HG03469 (cell line): ENCODE measurements at regions not wholly inside any gene's neighbourhood (a gene's known extent, or its start where the extent isn't known, plus 50 kb on each side); places are given as distances from the start of the nearest gene placed in this dataset.

Experiments used
- ATAC-seq: cut with Tn5 transposase; IDR thresholded peaks from one replicate; pipeline ENCODE4 v1.9.1; 2021; ENCODE audit warnings: mild to moderate bottlenecking, moderate library complexity, moderate number of reproducible peaks; ENCODE audit not compliant: unreplicated experiment

DNA sequence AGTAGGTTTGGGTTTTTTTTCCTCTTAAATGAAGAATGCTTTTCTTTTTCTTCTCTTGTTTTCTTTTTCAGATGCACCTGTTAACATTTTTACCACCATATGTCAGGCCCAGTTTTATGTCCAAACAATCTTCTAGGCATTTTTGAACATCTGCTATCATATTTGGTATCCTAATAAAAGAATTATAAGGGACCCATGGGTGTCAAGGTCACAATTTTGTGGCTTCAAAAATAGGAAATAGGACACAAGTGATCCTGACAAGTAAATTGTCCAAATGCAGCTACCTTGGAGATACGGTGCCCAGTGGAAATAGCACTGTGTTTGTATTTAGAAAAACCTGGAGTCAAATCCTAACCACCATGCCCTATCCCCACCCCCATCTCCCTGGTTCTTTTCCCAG is 270.3 kb downstream of the MZT1 start:
- ATAC-seq = no peak

DNA sequence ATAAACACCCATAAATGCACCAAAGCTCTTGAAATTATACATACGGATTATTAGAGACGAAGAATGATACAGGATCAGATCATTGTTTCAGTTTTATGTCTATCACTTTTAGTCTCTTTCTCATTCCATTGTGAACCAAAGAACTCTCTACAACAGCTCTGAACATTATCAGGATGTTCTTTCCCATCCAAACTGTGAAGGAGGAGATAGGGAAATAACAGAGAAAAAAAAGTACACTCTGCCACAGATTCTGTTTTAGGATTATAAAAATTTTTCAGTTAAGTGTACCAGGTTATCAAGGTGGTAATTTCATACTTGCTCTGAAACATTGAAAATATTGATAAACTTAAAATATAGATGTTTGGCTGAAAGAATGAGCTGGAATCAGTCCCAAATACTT is 270.9 kb downstream of the MZT1 start:
- ATAC-seq = no peak

DNA sequence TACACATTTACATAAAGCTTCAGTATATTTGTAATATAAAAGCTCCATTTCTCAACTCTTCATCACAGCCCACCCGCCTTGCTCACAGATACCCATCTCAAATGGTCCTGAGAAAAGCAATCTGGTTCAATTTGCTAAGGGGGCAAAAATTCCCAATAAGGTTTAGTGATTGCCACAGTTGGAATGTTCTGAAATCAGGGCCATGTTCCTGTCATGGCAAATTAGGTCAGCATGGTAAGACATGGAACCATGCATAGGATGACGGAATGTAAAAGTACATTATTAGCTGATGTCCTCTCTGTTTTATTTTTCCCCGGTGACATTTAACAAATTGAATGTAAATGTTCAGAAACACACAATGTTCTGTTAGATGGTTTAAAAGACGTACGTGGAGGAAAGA is 274.3 kb downstream of the MZT1 start:
- ATAC-seq = no peak

DNA sequence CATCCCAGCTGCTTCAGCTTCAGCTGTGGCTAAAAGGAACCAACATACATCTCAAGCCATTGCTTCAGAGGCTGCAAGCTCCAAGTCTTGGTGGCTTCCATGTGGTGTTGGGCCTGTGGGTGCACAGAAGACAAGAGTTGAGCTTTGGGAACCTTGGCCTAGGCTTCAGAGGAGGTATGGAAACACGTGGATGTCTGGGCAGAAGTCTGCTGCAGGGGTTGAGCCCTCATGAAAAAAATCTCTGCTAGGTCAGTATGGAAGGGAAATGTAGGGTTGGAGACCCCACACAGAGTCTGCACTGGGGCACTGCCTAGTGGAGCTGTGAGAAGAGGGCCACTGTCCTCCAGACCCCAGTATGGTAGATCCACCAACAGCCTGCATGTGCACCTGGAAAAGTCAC is 279.3 kb downstream of the MZT1 start:
- no peak for ATAC-seq

DNA sequence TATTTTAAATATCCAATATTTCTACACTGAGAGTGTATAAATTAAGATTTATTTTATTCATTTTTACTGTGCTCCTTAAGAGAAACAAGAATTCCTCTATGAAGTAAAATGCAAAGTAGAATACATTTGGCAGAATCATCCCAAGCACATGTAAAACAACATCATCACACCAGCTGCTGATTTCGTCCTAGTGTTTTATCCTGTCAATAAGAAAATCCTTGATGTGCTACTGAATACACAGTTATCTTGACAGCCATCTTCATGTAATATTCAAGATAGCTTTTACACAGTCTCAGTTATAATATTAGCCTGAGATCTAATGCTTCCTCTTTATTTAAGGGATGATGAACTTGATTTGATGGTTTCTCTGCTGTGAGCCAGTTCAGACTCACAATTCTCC is 282.4 kb downstream of the MZT1 start:
- no peak for ATAC-seq

DNA sequence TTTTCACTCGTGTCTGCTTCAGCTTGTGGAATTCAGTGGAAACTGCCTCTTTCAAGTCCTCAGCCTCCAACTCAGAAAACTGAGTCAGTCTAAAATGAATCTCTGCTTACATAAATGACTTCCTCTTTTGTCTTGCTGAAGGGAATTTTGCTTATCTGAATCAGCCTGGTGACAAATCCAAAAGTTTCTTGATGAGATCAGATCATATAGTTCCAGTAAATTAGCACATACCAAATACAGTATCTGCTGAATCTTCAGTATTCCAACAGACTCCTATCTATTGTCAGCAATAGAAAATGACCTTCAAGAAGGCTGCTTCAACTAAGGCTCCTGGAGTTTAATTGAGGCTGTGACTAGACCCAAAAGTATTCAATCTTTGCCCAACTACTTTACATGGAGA is 290.0 kb downstream of the MZT1 start:
- ATAC-seq = no peak

DNA sequence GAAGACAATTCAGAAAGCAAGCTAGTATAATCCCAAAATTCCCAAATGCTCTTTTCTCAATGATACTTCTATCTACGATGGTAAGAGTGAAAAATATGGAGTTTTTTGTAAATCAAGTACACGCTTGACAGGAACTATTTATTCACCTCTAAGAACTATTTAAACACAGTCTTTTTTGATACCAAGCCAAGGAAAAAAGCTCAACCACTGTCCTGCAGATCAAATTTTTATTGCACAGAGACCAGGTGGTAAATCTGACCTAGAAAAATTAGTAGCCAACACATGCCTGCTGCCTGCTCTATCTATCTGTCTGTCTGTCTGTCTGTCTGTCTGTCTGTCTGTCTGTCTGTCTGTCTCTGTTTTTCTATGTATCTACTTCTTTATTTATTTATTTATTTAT is 292.2 kb downstream of the MZT1 start:
- no peak for ATAC-seq

DNA sequence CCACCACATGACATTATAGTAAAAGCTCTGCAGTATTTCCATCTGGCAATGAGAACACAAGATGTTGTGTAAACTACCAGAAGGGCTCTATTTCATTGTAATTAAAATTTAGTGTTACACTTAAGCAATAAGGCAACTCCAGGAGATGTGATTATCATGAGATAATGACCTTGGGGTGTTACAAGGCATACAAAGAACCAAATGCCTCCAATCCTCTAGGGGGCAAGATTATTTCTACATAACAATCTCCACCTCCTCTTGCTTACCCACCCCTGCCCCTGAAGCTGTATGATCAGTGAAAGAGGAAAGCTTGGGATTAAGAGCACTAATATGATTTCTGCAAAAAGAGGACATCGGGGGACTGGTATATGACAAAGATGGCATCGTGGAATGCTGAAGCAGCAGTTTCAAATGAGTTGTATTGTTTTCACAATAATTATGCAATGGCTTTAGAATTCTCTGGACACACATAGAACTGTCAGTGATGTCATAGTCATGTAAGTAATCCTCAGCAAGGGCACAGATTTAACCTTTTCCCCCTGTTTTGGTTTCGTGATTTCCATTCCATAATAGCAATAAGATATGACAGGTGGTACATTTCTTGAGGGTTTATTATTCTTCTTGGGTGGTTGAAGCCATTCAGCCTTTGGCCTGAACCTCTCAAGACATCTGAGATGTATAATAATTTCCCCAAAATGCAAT is 295.3 kb downstream of the MZT1 start:
- ATAC-seq = no peak

DNA sequence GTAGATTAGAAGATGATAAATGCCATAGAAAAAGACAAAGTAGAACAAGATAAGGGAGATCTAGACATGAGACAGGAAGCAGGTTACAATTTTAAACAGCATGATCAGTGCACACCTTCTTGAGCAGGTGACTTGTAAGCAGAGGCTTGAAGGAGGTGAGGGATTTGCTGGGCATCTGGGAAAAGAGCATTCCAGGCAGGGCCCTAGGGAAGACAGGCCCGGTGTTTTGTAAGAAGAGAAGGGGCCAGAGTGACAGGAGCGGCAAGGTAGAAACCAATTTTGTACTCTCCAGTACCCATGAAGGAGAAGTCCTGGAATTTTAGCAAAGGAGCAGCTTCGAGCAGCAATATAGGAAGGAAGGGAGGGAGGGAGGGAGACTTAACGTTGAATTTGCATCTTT is 296.5 kb downstream of the MZT1 start:
- no peak for ATAC-seq

DNA sequence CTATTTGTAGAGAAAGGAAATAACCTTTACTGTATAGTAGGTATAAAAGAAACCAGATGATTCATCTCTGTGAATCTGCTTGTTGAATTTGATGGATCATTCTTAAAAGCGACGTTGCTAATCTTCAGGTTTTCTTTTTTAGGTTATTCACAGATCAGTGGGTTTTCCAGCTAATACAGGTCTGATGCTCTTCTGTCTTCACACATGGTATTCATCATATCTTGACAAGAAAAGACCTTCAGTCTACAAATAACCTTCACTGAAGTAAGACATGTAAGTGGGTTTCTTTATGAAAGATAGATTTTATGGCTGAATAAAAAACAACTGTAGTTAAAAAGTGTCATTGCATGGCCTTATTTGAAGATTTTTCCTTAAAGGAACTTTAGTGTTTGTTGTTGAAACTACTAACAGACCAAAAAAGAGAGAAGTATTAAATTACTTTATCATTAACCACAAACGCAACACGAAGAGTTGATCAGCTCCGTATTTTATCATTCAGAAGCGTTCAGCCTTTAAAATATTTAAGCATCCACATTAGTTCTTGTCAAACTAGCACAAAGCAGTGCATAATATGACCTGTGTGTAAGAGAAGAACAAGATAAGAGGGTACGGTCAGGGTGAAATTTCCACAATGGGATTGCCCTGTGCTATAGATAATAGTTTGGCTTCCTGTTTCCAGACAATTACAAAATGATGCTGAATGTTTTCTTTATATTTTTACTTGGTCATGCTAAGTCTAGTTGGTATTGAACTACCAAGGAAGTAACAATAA is 299.5 kb downstream of the MZT1 start:
- ATAC-seq = no peak

DNA sequence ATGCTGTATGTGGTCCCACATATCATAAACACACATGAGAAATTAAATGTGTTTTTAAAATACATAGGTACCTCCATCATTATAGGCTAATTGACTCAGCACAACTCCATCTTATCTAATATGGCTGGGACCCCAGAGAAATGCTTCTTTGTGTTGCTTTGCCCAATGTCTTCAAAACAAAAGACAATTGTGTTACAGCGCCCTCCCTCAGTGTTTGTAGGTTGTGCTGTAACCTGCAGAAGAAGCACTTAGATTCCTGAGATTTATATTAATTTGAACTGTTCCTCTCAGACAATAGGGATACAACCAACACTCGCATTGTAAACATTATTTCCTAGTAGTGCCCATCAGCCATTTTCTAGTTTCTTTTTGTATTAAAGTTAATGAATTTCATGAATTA is 303.4 kb downstream of the MZT1 start:
- ATAC-seq = no peak

DNA sequence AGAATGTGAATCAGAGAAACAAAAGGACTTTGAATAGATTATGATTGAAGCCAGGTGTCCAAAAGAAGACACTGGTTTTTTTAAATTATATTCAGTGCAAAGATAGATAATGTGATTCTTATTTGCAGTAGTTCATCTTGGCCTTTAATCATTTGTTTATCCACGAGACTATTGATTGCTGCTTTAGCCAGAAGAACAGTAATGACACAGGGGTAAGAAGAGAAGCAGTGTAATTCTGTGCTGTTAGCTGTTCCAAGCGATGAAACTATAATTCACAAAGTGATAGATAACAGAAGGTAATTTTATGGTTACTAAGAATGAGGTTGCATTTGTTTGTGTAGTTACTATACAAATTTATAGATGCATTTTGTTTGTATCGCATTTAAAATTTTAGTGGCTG is 311.6 kb downstream of the MZT1 start:
- ATAC-seq = no peak

DNA sequence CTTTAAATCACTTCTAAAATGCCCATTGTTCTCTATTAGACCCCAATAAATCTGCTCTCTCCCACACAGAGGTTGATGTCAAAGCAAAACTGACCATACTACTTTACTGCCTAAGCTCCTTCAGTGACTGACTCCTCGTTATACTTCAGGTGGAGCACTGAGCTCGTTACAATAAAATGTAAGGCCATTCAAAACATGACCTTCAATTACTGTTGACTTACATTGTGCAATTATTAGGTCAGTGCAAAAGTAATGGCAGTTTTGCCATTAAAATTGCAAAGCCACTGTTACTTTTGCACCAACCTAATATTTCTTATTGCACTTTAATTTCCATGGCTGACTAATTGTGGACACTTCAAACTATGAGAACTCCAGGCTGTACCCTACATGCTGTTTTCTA is 314.9 kb downstream of the MZT1 start:
- ATAC-seq = no peak

DNA sequence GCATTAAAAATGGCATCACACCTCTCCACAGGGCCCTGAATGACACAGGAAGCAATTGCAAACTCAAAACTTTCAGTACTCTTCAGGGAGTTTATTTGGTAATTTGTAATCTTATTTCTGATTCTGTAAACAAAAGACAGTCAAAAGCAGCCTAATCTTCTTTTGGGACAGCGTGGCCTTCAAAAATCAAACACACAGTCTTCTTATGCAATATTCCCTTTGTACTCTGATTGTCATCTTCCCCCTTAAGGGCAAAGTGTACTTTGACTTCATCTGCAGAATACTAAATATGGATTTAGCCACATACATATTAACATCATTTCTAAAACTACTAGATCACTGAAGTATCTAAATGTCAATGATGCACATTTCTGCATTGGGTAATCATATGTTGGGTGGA is 322.0 kb downstream of the MZT1 start:
- no peak for ATAC-seq

DNA sequence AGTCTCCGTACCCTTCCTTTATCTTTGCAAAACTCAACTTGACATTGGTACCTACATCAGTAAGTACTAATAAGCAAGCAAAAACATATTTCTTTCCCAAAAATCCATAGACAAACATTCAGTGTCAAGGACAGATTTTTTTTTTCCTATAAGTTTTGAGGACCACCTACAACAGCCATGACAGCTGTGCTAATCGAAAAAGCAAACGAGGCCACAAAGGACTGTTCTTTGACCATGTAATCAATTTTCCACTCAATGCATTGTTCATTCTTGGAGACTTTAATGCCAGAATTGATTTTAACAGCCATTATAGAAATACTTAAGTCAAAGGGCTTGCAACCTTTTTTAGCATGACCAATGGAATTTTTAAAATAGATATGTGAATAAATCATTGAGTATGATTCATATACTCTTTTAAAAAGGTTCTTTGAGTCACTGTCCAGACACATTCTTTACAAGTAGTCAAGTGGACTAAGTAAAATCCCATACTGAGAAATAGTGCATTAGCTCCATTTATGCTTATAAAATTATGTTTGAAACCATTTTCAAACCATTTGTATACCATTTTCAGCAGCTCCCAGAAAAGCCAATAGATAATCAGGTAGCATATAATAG is 323.9 kb downstream of the MZT1 start:
- no peak for ATAC-seq

DNA sequence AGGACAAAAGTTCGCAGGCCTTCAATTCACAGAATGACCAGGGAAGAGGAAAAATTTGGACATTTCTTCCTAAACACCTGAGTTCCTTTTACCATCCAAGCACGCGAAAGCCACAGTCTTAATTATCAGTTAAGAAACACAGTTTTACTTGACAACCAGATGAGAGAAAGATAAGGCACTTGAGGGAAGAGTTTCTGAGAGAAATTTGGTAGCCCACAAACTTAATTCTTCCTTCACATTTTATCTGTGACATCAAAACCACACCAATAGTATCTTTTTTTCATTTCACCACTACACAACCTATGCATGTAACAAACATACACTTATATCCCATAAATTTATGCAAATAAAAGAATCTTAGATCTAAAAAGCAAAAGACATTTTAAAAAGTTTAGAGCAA is 326.6 kb downstream of the MZT1 start:
- ATAC-seq = no peak

DNA sequence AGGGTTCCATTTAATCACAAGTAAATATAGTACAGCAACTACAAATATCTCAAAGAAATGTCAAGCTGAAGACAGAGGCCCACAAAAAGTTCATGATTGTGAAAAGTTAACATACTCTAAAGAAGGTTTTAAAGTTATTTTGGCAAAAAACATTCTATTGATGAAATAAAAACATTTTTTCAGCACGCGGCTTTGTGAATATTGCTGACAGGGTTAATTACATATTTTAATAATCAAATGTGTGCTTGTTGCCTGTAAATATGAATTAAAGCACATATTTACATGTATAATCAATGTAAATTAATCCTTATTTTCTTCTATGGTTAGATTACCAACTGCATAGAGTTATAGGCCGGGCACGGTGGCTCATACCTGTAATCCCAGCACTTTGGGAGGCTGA is 328.1 kb downstream of the MZT1 start:
- no peak for ATAC-seq

DNA sequence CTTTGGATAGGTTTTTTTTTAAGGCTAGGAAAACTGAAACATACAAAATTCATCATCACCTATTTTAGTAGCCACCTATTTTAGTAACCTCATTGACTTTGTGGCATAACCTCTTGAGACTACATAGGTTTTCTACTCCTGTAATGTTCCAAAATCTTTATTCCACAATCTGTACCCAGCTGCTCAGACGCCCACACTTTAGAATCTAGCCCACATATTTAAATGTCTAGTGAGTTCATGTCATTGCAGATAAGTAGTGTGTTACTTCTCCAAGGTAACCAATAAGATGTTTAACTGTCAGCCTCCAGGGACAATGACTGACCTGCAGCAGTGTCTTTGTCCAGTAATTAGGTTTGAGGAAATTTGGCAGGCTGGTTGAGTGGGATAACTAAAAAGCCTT is 330.2 kb downstream of the MZT1 start:
- no peak for ATAC-seq

DNA sequence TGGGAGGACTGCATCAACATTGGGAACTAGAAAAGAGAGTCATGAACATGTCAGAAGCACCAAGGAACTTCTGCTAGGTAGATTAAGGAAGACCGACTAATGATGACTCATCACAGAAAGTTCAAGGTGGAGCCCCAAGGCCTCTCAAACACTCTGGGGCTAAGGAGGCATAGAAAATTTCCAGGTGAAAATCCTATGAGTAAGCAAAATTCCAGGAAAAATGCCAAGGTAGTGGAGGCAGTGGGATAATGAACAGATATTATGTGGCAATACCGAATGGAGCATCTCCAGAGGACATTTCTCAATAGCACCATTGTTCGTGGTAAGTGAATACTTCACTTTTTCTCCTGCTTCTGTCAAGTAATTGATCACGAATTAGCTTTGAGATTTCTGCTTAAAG is 336.5 kb downstream of the MZT1 start:
- ATAC-seq = no peak

DNA sequence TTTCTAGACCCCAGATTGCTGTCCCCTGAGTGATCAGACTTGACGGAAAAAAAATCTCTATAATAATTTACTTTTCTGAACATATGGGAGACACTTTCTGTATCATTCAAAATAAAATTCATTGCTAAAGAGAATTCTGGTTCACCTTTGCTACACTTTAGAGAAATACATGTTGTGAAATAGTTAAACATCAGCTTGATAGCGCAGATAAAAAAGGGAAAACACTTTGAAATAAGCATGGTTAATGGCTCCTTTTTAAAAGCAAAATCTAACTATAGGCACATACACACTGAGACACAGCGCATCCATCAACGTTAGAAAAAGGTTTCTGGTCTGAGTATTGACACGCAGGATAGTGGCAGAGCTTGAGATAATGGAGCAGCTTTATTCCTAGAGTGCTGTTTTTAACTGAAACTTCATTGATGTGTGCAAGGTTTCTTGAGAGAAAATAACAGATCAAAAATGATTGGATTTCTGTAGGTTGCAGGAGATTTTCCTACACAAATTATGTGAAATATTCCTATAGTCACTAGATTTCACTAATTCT is 341.2 kb downstream of the MZT1 start:
- ATAC-seq = no peak

DNA sequence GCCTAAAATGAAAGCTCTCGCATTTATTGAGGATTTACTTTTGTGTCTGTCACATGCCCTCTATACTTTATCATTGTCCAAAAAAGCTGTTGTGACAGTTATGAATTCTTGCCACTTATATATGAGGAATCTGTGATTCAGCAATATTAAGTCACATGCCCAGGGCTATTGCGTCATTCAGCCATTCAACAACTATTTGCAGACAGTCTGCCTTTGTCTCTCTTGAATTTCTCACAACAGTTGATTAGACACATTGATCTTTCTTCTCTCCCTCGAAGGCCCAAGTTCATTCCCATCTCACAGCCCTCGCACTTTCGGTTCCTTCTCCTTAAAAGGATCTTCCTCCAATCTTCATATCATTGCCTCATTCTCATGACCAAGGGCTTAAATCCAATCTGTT is 342.6 kb downstream of the MZT1 start:
- ATAC-seq = no peak

DNA sequence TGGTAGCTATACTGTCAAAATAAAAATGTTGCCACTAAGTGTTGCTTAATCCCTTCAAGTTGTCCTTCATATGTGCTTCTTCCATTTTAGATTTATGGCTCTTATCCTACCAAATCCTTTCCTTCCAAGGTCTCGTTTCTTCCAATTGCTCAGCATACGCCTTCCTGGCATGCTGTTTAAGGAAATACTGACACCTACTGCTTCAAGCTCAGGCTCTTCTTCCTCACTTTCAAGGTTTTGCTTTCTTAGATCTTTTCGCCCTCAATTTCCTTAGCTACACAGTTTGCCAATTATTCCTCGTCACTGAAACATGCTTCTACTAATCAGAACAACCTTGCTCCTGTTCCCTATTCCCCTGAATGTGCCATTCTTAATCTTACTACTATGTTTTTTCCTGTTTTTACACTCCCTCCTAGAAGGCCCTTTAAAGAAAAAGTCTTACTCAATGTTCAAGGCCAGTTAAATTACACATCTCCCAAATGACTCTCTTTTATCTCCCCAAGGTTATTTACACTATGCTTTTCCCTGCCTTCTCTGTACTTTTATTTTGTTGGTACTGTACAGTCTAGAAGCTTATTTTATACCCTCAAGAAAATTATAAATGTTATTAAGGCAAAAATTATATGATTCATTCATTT is 343.1 kb downstream of the MZT1 start:
- no peak for ATAC-seq
